Osteocyte (in vitro differentiated cells): ENCODE measurements at regions not wholly inside any gene's neighbourhood (a gene's known extent, or its start where the extent isn't known, plus 50 kb on each side); places are given as distances from the start of the nearest gene placed in this dataset.

Experiments used
- DNase-seq: peaks from one replicate; pipeline ENCODE4 v3.0.0; 2021; ENCODE audit warnings: mixed read lengths; ENCODE audit not compliant: unreplicated experiment; ENCODE audit errors: extremely low spot score
- H3K27ac Mint-ChIP-seq: one replicate; pipeline ENCODE4 v1.8.0; 2021; ENCODE audit warnings: mild to moderate bottlenecking, mixed read lengths; ENCODE audit not compliant: unreplicated experiment
- H3K27me3 Mint-ChIP-seq: one replicate; pipeline ENCODE4 v1.8.0; 2021; ENCODE audit warnings: mixed read lengths; ENCODE audit not compliant: unreplicated experiment
- H3K36me3 Mint-ChIP-seq: one replicate; pipeline ENCODE4 v1.8.0; 2021; ENCODE audit warnings: mixed read lengths; ENCODE audit not compliant: unreplicated experiment
- H3K4me1 Mint-ChIP-seq: one replicate; pipeline ENCODE4 v1.8.0; 2021; ENCODE audit warnings: mixed read lengths; ENCODE audit not compliant: unreplicated experiment
- H3K4me3 Mint-ChIP-seq: one replicate; pipeline ENCODE4 v1.8.0; 2021; ENCODE audit warnings: mild to moderate bottlenecking, moderate library complexity, mixed read lengths; ENCODE audit not compliant: unreplicated experiment
- H3K9me3 Mint-ChIP-seq: one replicate; pipeline ENCODE4 v1.8.0; 2021; ENCODE audit warnings: mixed read lengths; ENCODE audit not compliant: unreplicated experiment
- TF ChIP-seq, protein P1 (sequence below): fragments of 200-600 bp; sonication (generic); IDR thresholded peaks from 2 replicates; pipeline ENCODE4 v1.5.0; 2021; ENCODE audit warnings: antibody characterized with exemption, mild to moderate bottlenecking, moderate library complexity

DNA sequence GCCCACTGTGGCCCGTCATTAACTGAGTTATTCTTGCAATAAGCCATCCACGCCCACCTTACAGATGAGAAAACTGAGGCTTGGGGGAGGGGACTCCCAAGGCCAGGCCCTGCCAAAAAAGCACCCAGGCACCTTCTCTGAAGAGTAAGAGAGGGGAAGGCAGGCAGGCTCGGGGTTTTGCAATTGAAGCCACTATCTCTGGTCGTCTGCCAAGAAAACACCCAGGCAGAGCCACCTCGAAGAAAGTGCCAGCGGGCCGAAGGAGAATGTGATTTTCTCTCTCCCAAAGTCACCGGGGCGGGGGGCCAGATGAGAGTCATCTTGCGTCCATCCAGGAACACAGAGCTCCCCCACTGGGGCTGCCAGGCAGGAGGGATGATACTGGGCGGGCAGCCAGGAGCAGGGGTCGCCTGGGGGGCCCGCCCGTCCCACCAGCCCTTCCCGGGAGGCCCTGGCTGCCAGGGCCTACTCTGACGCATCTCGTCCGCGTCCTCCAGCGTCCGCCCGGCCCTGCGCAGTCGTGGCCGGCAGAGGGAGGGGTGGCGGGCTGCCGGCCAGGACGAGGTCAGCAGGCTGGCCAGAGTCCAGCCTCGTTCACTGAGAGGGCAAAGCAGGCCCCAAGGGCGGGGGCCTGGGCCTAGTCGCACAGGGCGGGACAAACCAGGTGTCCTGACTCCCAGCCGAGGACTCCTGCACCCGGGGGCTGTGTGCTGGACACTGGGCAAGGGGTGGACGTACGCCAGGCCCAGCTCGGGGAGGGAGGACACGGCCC is 74.3 kb downstream of the RFLNA start:
- TF ChIP-seq, protein P1, sequence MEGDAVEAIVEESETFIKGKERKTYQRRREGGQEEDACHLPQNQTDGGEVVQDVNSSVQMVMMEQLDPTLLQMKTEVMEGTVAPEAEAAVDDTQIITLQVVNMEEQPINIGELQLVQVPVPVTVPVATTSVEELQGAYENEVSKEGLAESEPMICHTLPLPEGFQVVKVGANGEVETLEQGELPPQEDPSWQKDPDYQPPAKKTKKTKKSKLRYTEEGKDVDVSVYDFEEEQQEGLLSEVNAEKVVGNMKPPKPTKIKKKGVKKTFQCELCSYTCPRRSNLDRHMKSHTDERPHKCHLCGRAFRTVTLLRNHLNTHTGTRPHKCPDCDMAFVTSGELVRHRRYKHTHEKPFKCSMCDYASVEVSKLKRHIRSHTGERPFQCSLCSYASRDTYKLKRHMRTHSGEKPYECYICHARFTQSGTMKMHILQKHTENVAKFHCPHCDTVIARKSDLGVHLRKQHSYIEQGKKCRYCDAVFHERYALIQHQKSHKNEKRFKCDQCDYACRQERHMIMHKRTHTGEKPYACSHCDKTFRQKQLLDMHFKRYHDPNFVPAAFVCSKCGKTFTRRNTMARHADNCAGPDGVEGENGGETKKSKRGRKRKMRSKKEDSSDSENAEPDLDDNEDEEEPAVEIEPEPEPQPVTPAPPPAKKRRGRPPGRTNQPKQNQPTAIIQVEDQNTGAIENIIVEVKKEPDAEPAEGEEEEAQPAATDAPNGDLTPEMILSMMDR, result peak; percentile 43
- Mint-ChIP-seq H3K4me3 (no peak overlapping the region), H3K9me3 (no peaks in the 10 kb centered on the region), H3K36me3 (peaks cover 9% of the 10 kb centered on the region), H3K4me1 (peaks cover 36% of the 10 kb centered on the region), H3K27me3 (no peaks in the 10 kb centered on the region), H3K27ac (peak overlapping the region; percentile 83)
- peak; percentile 93 for DNase-seq

- no peak for DNase-seq
- H3K27me3 Mint-ChIP-seq, result no peaks in the 10 kb centered on the region
- peaks cover 39% of the 10 kb centered on the region for H3K4me1 Mint-ChIP-seq
- no peak overlapping the region for H3K4me3 Mint-ChIP-seq
- no peaks in the 10 kb centered on the region for H3K9me3 Mint-ChIP-seq
- H3K36me3 Mint-ChIP-seq, result peaks cover 6% of the 10 kb centered on the region
- TF ChIP-seq, protein P1, result no peak
- H3K27ac Mint-ChIP-seq, result peak overlapping the region; percentile 65
Measured at GRCh38 chr12:124368421-124369032, 73.6 kb downstream of the RFLNA start.

- TF ChIP-seq, protein P1, result no peak
- Mint-ChIP-seq H3K4me3 (no peak overlapping the region), H3K27me3 (no peaks in the 10 kb centered on the region), H3K4me1 (peaks cover 37% of the 10 kb centered on the region), H3K9me3 (no peaks in the 10 kb centered on the region), H3K36me3 (peaks cover 8% of the 10 kb centered on the region), H3K27ac (peak overlapping the region; percentile 28)
- no peak for DNase-seq
Measured at GRCh38 chr12:124365726-124366430, 71.0 kb downstream of the RFLNA start.
